Mesendoderm (in vitro differentiated cells): ENCODE measurements at regions not wholly inside any gene's neighbourhood (a gene's known extent, or its start where the extent isn't known, plus 50 kb on each side); places are given as distances from the start of the nearest gene placed in this dataset.

Source experiments
- DNase-seq: peaks from one replicate; pipeline ENCODE4 v3.0.0; 2013
- H2AK5ac ChIP-seq: 2 replicates; pipeline ENCODE4 v1.6.1; 2013; ENCODE audit warnings: low read length, inconsistent platforms
- H2BK120ac ChIP-seq: 2 replicates; pipeline ENCODE4 v1.6.1; 2013; ENCODE audit warnings: low read depth, mild to moderate bottlenecking, low read length, moderate library complexity, mixed read lengths
- H2BK15ac ChIP-seq: replicated peaks from 2 replicates; pipeline ENCODE4 v1.6.1; 2013; ENCODE audit warnings: low read depth, mild to moderate bottlenecking, moderate library complexity
- H2BK5ac ChIP-seq: 2 replicates; pipeline ENCODE4 v1.6.1; 2013; ENCODE audit warnings: low read length, inconsistent platforms
- H3K18ac ChIP-seq: 2 replicates; pipeline ENCODE4 v1.6.1; 2013; ENCODE audit warnings: mild to moderate bottlenecking, low read length, mixed read lengths
- H3K23ac ChIP-seq: one replicate; pipeline ENCODE4 v1.6.1; 2013; ENCODE audit warnings: low read length
- H3K27ac ChIP-seq: 2 replicates; pipeline ENCODE4 v1.5.1; 2013; ENCODE audit warnings: low read depth, mild to moderate bottlenecking, inconsistent platforms, low read length, moderate library complexity
- H3K27me3 ChIP-seq: 2 replicates; pipeline ENCODE4 v1.6.1; 2013; ENCODE audit warnings: low read length, control low read depth, mild to moderate bottlenecking, inconsistent platforms; ENCODE audit not compliant: insufficient read depth, poor library complexity
- H3K36me3 ChIP-seq: 2 replicates; pipeline ENCODE4 v1.6.1; 2013; ENCODE audit warnings: low read length, inconsistent platforms; ENCODE audit not compliant: control insufficient read depth, insufficient read depth
- H3K4ac ChIP-seq: one replicate; pipeline ENCODE4 v1.6.1; 2013; ENCODE audit warnings: low read depth, mild to moderate bottlenecking, low read length, moderate library complexity
- H3K4me1 ChIP-seq: 2 replicates; pipeline ENCODE4 v1.6.1; 2013; ENCODE audit warnings: low read depth, low read length, inconsistent platforms; ENCODE audit not compliant: control insufficient read depth
- H3K4me2 ChIP-seq: 2 replicates; pipeline ENCODE4 v1.6.1; 2013; ENCODE audit warnings: low read length
- H3K4me3 ChIP-seq: 2 replicates; pipeline ENCODE4 v1.5.1; 2013; ENCODE audit warnings: mild to moderate bottlenecking, low read length
- H3K56ac ChIP-seq: one replicate; pipeline ENCODE4 v1.6.1; 2013; ENCODE audit warnings: low read length
- H3K79me1 ChIP-seq: 2 replicates; pipeline ENCODE4 v1.6.1; 2013; ENCODE audit warnings: low read length, inconsistent platforms
- H3K79me2 ChIP-seq: 2 replicates; pipeline ENCODE4 v1.6.1; 2013; ENCODE audit warnings: mild to moderate bottlenecking, low read length; ENCODE audit not compliant: control insufficient read depth, insufficient read depth
- H3K9ac ChIP-seq: 2 replicates; pipeline ENCODE4 v1.6.1; 2013; ENCODE audit warnings: low read length, inconsistent platforms
- H4K5ac ChIP-seq: one replicate; pipeline ENCODE4 v1.6.1; 2013; ENCODE audit warnings: low read length
- H4K8ac ChIP-seq: one replicate; pipeline ENCODE4 v1.6.1; 2013; ENCODE audit warnings: low read depth, mild to moderate bottlenecking, control low read depth, low read length, moderate library complexity
- WGBS: extraction: QIAGEN DNeasy Blood & Tissue Kit; methylation state at CpG from one replicate; pipeline ENCODE4 v1.1.7; 2013; ENCODE audit warnings: low lambda C conversion rate, missing lambda C conversion rate; ENCODE audit not compliant: insufficient coverage; ENCODE audit errors: extremely low coverage; 5-methylcytosine and 5-hydroxymethylcytosine counted together

- Histone ChIP-seq H3K23ac (no peak overlapping the region), H2BK15ac (no peak overlapping the region), H4K5ac (no peak overlapping the region), H2BK120ac (no peak overlapping the region), H3K79me2 (no peaks in the 10 kb centered on the region), H2BK5ac (no peak overlapping the region), H3K4ac (no peak overlapping the region), H3K4me1 (no peaks in the 10 kb centered on the region), H3K18ac (no peak overlapping the region), H3K9ac (no peak overlapping the region), H2AK5ac (no peak overlapping the region), H4K8ac (no peak overlapping the region), H3K79me1 (no peaks in the 10 kb centered on the region), H3K4me2 (no peak overlapping the region), H3K36me3 (no peaks in the 10 kb centered on the region), H3K4me3 (no peak overlapping the region), H3K56ac (no peak overlapping the region), H3K27me3 (no peaks in the 10 kb centered on the region), H3K27ac (no peak overlapping the region)
- no CpG with 5 or more reads among the region's 4 CpGs for WGBS
- DNase-seq: no peak
These were observed 162.5 kb upstream of the GORAB start for GRCh38 chr1:170369417-170369816.

DNA sequence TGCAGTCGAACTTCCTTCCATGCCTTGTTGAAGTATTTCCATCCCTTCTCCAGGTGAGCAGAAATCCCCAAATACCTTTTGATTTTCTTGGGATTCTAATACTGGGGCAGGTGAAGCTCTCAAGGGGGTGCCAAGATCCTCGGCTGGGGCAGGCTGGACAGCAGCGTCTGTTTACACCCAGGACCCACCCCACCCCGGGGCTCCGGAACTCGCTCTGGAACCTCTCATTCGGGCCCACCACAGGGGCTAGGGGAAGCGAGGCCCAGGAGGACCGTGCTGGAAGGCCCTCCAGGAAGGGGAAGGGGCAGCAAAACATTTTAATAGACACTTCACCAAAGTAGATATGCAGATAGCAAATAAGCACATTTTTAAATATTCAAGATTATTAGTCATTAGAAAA is 161.9 kb upstream of the GORAB start:
- no CpG with 5 or more reads among the region's 9 CpGs for WGBS
- Histone ChIP-seq H3K4me3 (no peak overlapping the region), H4K8ac (no peak overlapping the region), H3K56ac (no peak overlapping the region), H3K4me1 (no peaks in the 10 kb centered on the region), H3K4me2 (no peak overlapping the region), H3K27me3 (no peaks in the 10 kb centered on the region), H4K5ac (no peak overlapping the region), H3K79me1 (no peaks in the 10 kb centered on the region), H3K79me2 (no peaks in the 10 kb centered on the region), H3K4ac (no peak overlapping the region), H3K23ac (no peak overlapping the region), H2AK5ac (no peak overlapping the region), H3K9ac (no peak overlapping the region), H3K36me3 (no peaks in the 10 kb centered on the region), H2BK120ac (no peak overlapping the region), H3K27ac (no peak overlapping the region), H3K18ac (no peak overlapping the region), H2BK5ac (no peak overlapping the region), H2BK15ac (no peak overlapping the region)
- no peak for DNase-seq

- H3K27me3 ChIP-seq: no peaks in the 10 kb centered on the region
- DNase-seq: no peak
- H4K8ac ChIP-seq: no peak overlapping the region
- no peak overlapping the region for H3K4me3 ChIP-seq
- H2BK120ac ChIP-seq: no peak overlapping the region
- H2AK5ac ChIP-seq: no peak overlapping the region
- H3K4me1 ChIP-seq: no peaks in the 10 kb centered on the region
- WGBS: no CpG with 5 or more reads among the region's 3 CpGs
- no peak overlapping the region for H3K18ac ChIP-seq
- H2BK5ac ChIP-seq: no peak overlapping the region
- H4K5ac ChIP-seq: no peak overlapping the region
- no peak overlapping the region for H3K4me2 ChIP-seq
- no peak overlapping the region for H3K9ac ChIP-seq
- no peak overlapping the region for H3K27ac ChIP-seq
- H2BK15ac ChIP-seq: no peak overlapping the region
- H3K79me1 ChIP-seq: no peaks in the 10 kb centered on the region
- no peak overlapping the region for H3K56ac ChIP-seq
- H3K79me2 ChIP-seq: no peaks in the 10 kb centered on the region
- no peak overlapping the region for H3K23ac ChIP-seq
- no peak overlapping the region for H3K4ac ChIP-seq
- H3K36me3 ChIP-seq: no peaks in the 10 kb centered on the region
These were observed 156.8 kb upstream of the GORAB start for GRCh38 chr1:170375082-170375723.

DNA sequence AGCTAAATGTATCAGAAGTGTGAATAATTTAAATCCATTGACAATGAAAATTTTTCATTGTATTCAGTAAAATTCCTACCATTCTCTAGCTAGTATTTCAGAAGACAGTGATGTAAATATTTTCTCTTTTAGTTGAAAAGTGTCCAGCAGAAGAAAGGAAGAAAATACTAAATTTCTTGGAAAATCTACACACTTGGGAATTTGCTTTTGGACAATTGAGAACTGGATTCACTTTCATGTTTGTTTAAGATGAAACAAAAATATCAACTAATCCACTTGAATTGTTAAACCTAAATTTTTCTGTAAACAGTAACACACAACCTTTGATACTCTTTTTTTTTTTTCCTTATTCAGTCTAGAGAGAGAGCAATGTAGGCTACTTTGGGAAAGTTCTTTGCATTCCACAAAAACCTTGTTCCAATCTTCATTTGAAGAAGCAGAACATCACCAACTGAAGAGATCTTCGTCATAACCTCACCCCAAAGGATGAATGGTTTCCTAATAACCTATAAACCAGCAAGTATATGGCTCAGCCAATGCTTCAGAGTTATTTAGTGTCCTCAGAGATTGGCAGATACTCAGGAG is 155.1 kb upstream of the GORAB start:
- no peaks in the 10 kb centered on the region for H3K27me3 ChIP-seq
- no peak overlapping the region for H4K5ac ChIP-seq
- H3K36me3 ChIP-seq: no peaks in the 10 kb centered on the region
- H3K23ac ChIP-seq: no peak overlapping the region
- WGBS: no CpG with 5 or more reads among the region's 1 CpG
- H3K79me2 ChIP-seq: no peaks in the 10 kb centered on the region
- H3K4me1 ChIP-seq: no peaks in the 10 kb centered on the region
- H3K56ac ChIP-seq: no peak overlapping the region
- H3K79me1 ChIP-seq: no peaks in the 10 kb centered on the region
- H3K27ac ChIP-seq: no peak overlapping the region
- no peak overlapping the region for H4K8ac ChIP-seq
- H3K4me2 ChIP-seq: no peak overlapping the region
- H3K18ac ChIP-seq: no peak overlapping the region
- no peak overlapping the region for H2BK15ac ChIP-seq
- DNase-seq: no peak
- no peak overlapping the region for H2BK120ac ChIP-seq
- H3K4ac ChIP-seq: no peak overlapping the region
- no peak overlapping the region for H3K9ac ChIP-seq
- no peak overlapping the region for H3K4me3 ChIP-seq
- H2AK5ac ChIP-seq: no peak overlapping the region
- no peak overlapping the region for H2BK5ac ChIP-seq

DNA sequence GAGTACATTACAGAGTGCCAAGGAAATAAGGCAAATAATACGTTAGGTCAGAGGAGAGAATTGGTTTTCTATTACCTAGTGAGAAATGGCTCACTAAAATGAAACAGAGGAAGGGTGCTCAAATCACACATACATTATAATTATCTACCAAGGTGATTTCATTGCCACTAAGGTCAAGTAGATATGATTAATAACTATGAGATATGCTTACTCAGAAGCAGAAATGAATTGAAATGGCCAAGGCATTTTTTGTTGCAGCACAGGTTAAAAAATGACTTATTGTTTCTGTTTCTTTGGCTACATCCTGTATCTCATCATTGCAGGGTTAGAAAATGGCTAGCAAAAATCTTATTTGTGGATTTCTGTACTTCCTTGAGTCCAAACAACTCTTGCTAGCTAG is 154.5 kb upstream of the GORAB start:
- Histone ChIP-seq H3K56ac (no peak overlapping the region), H3K4me2 (no peak overlapping the region), H2BK120ac (no peak overlapping the region), H4K8ac (no peak overlapping the region), H4K5ac (no peak overlapping the region), H3K4me1 (no peaks in the 10 kb centered on the region), H2AK5ac (no peak overlapping the region), H3K79me2 (no peaks in the 10 kb centered on the region), H3K23ac (no peak overlapping the region), H3K18ac (no peak overlapping the region), H3K4me3 (no peak overlapping the region), H3K36me3 (no peaks in the 10 kb centered on the region), H2BK15ac (no peak overlapping the region), H3K27ac (no peak overlapping the region), H3K9ac (no peak overlapping the region), H3K27me3 (no peaks in the 10 kb centered on the region), H3K4ac (no peak overlapping the region), H2BK5ac (no peak overlapping the region), H3K79me1 (no peaks in the 10 kb centered on the region)
- DNase-seq: no peak
- WGBS: no CpG with 5 or more reads among the region's 1 CpG
